Subcutaneous abdominal adipose tissue (tissue), 5 donors: ENCODE measurements at regions not wholly inside any gene's neighbourhood (a gene's known extent, or its start where the extent isn't known, plus 50 kb on each side); places are given as distances from the start of the nearest gene placed in this dataset.
A peak's percentile ranks its signal among the peaks of the same experiment; 100 is the strongest.
"Not testable (repeated sequence)": the region's sequence is repeated elsewhere in the genome, so short reads cannot be mapped to it uniquely, and the experiment has no call there.

Experiments used
- H3K27ac ChIP-seq: one replicate; pipeline ENCODE4 v1.7.0; 2013; ENCODE audit warnings: low read depth, mild to moderate bottlenecking, inconsistent platforms, low read length, moderate library complexity
- H3K27me3 ChIP-seq, 5 donors: one replicate each; pipeline ENCODE4 v1.7.0; 2013; ENCODE audit warnings: low read length in 5 of 5, inconsistent platforms in 1 of 5; ENCODE audit not compliant: control insufficient read depth in 5 of 5, insufficient read depth in 4 of 5
- H3K36me3 ChIP-seq, 5 donors: one replicate each; pipeline ENCODE4 v1.7.0; 2013; ENCODE audit warnings: low read length in 5 of 5; ENCODE audit not compliant: control insufficient read depth in 5 of 5, insufficient read depth in 5 of 5
- H3K4me1 ChIP-seq, 5 donors: one replicate each; pipeline ENCODE4 v1.7.0; 2013; ENCODE audit warnings: low read length in 5 of 5, mild to moderate bottlenecking in 3 of 5, moderate library complexity in 1 of 5; ENCODE audit not compliant: control insufficient read depth in 5 of 5, insufficient read depth in 5 of 5
- H3K4me3 ChIP-seq, 5 donors: one replicate each; pipeline ENCODE4 v1.7.0; 2013; ENCODE audit warnings: low read length in 5 of 5, low read depth in 1 of 5
- H3K9ac ChIP-seq, 5 donors: one replicate each; pipeline ENCODE4 v1.7.0; 2013; ENCODE audit warnings: low read length in 5 of 5, mild to moderate bottlenecking in 4 of 5, moderate library complexity in 3 of 5
- H3K9me3 ChIP-seq, 5 donors: one replicate each; pipeline ENCODE4 v1.7.0; 2013; ENCODE audit warnings: low read length in 5 of 5; ENCODE audit not compliant: control insufficient read depth in 5 of 5
- donor health status: healthy.
- donor health status: healthy.
- donor health status: healthy.
- donor health status: healthy.
- donor health status: healthy.

DNA sequence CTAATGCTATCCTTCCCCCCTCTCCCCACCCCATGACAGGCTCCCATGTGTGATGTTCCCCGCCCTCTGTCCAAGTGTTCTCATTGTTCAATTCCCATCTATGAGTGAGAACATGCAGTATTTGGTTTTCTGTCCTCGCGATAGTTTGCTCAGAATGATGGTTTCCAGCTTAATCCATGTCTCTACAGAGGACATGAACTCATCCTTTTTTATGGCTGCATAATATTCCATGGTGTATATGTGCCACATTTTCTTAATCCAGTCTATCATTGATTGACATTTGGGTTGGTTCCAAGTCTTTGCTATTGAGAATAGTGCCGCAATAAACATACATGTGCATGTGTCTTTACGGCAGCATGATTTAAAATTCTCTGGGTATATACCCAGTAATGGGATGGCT lies 68.7 kb upstream of the SLC44A3 start:
- not testable (repeated sequence) for H3K9ac ChIP-seq, H3K4me3 ChIP-seq, H3K27me3 ChIP-seq, H3K36me3 ChIP-seq, H3K27ac ChIP-seq, H3K9me3 ChIP-seq
- peaks cover 0 to 42% (median 37%) of the 10 kb centered on the region in 5 donors for H3K4me1 ChIP-seq

DNA sequence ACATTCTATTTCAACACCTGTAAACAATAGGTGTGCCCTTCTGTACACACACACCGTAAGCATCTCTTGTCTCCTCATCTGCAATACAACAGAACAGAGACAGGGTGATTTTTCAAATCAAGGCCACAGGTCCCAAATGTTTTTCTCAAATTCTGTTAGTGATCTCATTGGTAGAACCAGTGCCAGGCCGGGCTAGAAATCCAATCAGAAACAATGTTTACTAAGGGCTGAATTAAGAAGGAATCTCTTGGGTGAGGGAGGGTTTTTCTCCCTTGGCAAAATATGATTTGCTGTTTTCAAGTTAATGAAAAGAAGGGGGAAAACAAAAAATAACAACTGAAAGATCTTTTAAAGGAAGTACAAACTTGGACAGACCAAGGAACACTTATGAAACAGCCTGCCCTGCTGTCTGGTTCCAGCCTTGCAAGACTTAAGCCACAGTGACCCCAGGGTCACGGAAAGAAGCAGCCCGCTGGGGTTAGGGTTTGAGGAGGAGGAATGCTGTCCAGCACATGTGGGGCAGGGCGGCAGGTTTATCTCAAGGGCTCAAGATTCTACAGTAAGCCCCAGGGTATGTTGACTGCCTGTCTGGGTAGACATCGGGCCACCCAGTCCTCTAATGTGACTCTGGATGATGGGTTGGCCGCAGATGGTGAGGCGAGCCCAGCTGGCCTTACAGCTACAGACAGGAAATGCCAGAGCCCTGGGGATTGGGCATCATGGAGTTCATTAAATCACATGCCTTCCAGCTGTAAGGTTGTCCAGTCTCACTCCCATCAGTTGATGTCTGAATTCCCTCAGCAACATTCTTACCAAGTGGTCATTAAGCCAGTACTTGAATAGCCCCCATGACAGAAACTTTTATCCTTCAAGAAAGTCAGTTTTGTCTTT lies 73.3 kb upstream of the SLC44A3 start:
- H3K9me3 ChIP-seq = peaks cover 0 to 5% (median 0%) of the 10 kb centered on the region in 5 donors
- peaks cover 0 to 29% (median 25%) of the 10 kb centered on the region in 5 donors for H3K4me1 ChIP-seq
- no peaks in the 10 kb centered on the region for H3K27me3 ChIP-seq
- peak overlapping the region in 1 of 5 donors; percentile 19 for H3K4me3 ChIP-seq
- no peaks in the 10 kb centered on the region for H3K36me3 ChIP-seq
- no peak overlapping the region for H3K9ac ChIP-seq
- peak overlapping the region; percentile 49 for H3K27ac ChIP-seq

DNA sequence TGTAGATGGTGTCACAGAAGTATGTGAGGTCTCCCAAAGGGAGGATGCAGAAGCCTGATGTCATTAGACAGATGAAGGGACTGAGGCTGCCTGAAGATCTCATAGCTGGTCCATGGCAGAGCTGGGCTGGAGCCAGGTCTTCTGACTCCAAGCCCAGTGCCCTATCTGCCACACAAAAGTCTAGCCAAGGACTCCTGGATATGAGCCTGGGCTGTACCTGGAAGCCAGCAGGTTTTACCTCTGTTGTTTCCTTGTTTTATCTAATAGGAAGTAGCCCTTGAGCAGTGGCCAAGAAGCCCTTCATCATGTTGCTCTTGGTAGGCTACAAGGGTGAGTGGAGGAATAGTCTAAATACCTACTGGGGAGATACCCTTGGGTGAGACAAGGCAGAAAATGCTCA lies 74.4 kb upstream of the SLC44A3 start:
- Histone ChIP-seq H3K4me1 (peaks cover 0 to 36% (median 28%) of the 10 kb centered on the region in 5 donors), H3K9me3 (peaks cover 0 to 5% (median 0%) of the 10 kb centered on the region in 5 donors), H3K36me3 (no peaks in the 10 kb centered on the region), H3K9ac (no peak overlapping the region), H3K27ac (no peak overlapping the region), H3K27me3 (no peaks in the 10 kb centered on the region), H3K4me3 (no peak overlapping the region)

DNA sequence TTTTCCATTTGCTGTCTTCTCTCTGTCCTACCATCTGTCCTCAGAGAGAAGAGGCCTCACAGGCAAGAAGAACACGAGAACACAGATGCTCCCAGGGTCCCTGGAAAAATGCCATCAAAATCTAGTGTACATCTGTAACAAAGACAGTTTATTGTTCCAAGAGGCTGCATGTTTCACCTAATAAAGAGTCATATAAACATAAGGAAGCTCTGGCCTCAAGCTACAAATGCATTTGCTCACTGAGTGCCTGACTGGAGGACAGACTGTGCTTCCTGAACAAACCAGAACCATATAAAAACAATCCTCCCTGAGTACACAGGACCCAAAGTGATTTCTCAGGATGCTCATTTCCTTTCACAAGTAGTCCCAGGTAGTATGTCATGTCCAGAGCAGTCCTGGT lies 76.3 kb upstream of the SLC44A3 start:
- Histone ChIP-seq H3K9ac (no peak overlapping the region), H3K9me3 (no peaks in the 10 kb centered on the region), H3K27me3 (no peaks in the 10 kb centered on the region), H3K36me3 (no peaks in the 10 kb centered on the region), H3K4me1 (peaks cover 0 to 38% (median 34%) of the 10 kb centered on the region in 5 donors), H3K27ac (no peak overlapping the region), H3K4me3 (no peak overlapping the region)

DNA sequence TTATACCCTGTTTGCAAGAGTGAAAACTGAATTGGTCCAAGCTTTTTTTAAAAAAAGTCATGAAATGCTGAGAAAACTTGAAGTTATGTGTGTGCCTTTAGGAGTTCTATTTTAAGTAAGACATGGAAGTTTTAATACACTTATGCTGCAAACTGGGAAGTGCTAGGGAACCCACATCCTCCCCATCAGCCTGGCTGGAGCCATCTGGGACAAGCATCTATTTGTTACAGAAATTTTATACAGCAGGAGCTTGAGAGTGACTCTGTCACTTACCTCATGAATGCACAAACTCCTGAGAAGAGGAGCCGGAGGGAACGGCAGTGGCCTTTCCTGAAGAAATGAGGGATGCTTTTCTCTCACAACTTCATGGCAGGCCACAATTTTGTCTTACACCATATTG lies 78.2 kb upstream of the SLC44A3 start:
- no peaks in the 10 kb centered on the region for H3K36me3 ChIP-seq
- no peak overlapping the region for H3K9ac ChIP-seq
- peak overlapping the region; percentile 21 for H3K27ac ChIP-seq
- no peak overlapping the region for H3K4me3 ChIP-seq
- H3K9me3 ChIP-seq = no peaks in the 10 kb centered on the region
- peaks cover 0 to 35% (median 32%) of the 10 kb centered on the region in 5 donors for H3K4me1 ChIP-seq
- H3K27me3 ChIP-seq = no peaks in the 10 kb centered on the region

DNA sequence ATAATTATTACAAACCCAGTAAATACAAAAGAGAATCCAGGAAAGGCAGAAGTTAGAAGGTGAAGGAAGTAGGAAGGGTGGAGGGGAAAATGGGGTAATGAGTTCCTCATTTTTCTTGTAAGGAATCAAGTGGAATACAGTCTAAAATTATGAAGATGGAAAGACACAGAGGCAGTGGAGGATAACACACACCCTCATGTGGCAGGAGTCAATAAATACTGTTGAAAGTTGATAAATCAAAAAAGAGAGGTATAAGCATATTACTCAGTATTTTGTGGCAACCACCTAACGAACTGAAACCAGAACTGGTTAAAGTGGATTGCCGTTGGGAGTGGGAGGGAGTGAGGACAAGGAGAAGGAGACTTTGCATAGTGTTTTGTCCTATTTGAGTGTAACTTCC lies 78.6 kb upstream of the SLC44A3 start:
- Histone ChIP-seq H3K4me3 (no peak overlapping the region), H3K9me3 (no peaks in the 10 kb centered on the region), H3K9ac (no peak overlapping the region), H3K4me1 (peaks cover 0 to 36% (median 28%) of the 10 kb centered on the region in 5 donors), H3K27me3 (no peaks in the 10 kb centered on the region), H3K36me3 (no peaks in the 10 kb centered on the region), H3K27ac (peak overlapping the region; percentile 21)

DNA sequence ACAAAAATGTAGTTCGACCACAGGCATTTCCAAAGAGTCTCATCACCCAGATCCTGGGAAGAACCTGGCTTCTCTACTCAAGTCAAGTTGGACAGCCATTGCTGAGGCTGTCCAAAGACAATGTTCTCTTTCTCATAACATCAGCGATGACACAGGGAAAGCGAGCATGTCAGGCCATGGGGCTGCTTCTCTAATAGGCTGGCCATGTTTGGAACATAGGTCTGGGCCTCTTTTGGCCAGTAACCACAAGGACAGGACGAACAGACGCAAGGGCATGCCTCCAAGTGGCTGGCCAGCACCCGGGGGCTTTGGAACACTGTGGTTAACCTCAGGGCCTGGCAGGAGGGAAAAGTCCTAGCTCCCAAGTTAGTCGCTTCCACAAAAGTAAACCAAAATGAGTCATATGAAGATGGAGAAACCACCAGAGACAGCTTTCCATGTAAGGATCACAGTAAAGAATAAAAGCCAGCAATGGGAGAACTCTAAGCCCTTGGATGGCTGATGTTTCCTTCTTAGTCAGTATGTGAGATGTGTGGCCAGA lies 80.6 kb upstream of the SLC44A3 start:
- Histone ChIP-seq H3K36me3 (no peaks in the 10 kb centered on the region), H3K9ac (no peak overlapping the region), H3K4me1 (peaks cover 0 to 42% (median 28%) of the 10 kb centered on the region in 5 donors), H3K9me3 (no peaks in the 10 kb centered on the region), H3K4me3 (no peak overlapping the region), H3K27me3 (no peaks in the 10 kb centered on the region), H3K27ac (no peak overlapping the region)

DNA sequence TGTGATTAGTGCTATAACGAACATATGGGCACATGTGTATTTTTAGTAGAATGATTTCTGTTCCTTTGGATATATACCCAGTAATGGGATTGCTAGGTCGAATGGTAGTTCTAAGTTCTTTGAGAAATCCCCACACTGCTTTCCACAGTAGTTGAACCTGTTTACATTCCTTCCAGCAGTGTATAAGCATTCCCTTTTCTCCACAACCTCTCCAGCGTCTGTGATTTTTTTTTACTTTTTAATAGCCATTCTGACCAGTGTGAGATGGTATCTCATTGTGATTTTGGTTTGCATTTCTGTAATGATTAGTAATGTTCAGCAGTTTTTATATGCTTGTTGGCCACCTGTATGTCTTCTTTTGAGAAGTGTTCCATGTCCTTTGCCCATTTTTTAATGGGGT lies 81.8 kb upstream of the SLC44A3 start:
- no peak overlapping the region for H3K9ac ChIP-seq
- no peak overlapping the region for H3K27ac ChIP-seq
- no peaks in the 10 kb centered on the region for H3K9me3 ChIP-seq
- H3K4me1 ChIP-seq = peaks cover 0 to 42% (median 28%) of the 10 kb centered on the region in 5 donors
- no peak overlapping the region for H3K4me3 ChIP-seq
- H3K36me3 ChIP-seq = no peaks in the 10 kb centered on the region
- no peaks in the 10 kb centered on the region for H3K27me3 ChIP-seq

DNA sequence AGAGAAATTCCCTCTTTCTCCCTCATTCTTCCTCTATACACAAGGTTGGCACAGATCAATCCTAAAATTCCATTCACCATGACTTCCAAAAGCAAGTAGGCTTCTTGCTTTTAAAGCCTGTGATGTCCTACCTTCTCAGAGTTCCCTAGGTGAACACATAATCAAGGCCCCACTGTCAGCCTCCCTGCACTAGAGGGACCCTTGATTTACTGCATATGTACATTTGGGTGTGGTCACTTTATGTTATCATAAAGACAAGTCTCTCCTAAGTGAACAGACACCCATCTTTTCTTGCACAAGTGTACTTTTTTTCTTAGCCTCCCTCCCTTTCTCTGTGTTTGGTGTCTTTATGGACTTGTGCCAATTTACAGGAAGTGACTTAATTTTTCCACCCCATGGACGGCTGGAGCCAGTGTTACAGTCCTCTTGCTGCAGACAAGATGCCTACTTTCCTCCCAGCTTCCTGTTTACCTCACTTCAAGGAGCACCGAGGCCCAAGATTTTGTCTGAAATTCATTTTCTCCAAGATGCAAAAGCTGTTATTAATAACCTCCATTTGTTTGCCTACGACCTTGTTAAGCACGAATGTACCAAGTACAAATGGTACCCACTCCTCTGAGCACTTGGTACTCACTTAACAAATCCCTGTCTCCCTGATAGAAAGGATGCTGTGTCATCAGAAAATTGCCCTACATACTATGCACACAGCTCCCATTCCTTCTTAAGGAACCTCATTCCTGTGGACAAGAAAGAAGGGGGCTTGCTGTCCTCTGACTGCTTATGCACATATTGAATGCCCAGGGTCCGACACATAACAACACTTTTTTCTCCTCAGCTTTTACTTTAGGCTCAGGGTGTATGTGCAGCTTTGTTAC lies 82.8 kb upstream of the SLC44A3 start:
- Histone ChIP-seq H3K36me3 (no peaks in the 10 kb centered on the region), H3K4me1 (peaks cover 0 to 40% (median 26%) of the 10 kb centered on the region in 5 donors)

DNA sequence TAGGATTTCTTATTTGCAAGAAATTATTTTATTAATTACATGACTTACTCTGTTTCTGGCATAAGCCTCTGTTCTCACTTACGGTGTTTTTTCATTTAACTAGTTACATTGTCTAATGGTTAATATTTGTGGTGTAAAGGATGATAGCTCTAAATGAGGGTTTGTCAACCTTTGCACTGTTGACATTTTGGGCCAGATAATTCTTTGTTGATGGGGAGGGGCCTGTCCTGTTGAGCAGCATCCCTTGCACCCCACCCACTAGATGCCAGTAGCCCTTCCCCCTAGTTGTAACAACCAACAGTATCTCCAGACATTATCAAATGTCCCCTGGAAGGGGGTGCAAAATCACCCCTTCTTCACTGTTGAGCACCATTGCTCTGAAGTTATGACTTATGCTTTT lies 83.6 kb upstream of the SLC44A3 start:
- H3K27me3 ChIP-seq = no peaks in the 10 kb centered on the region
- peaks cover 0 to 33% (median 20%) of the 10 kb centered on the region in 5 donors for H3K4me1 ChIP-seq
- no peak overlapping the region for H3K9ac ChIP-seq
- H3K27ac ChIP-seq = no peak overlapping the region
- no peaks in the 10 kb centered on the region for H3K9me3 ChIP-seq
- no peak overlapping the region for H3K4me3 ChIP-seq
- H3K36me3 ChIP-seq = no peaks in the 10 kb centered on the region

More for the DNA sequence above, 82.8 kb upstream of the SLC44A3 start:
- no peak overlapping the region for H3K27ac ChIP-seq
- H3K9ac ChIP-seq = no peak overlapping the region
- no peak overlapping the region for H3K4me3 ChIP-seq
- no peaks in the 10 kb centered on the region for H3K27me3 ChIP-seq
- no peaks in the 10 kb centered on the region for H3K9me3 ChIP-seq
